ENCODE measurements at regions not wholly inside any gene's neighbourhood (a gene's known extent, or its start where the extent isn't known, plus 50 kb on each side); places are given as distances from the start of the nearest gene placed in this dataset.

DNA sequence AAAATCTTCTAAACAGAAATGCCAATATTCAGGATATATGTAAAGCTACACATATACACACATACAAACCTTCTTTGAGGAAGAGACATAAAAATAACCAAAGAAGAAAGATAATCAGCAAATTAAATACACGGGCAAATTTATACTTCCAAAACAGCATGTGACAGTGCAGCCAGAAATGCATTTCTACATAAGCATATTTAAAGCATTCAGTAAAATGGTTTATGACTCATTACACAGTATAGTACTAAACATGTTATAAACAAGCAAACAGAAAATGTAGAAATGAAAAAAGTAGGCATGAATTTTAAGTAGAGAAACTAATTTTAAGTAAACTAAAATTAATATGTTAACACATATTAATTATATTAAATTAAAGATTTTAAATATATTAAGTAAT is 1717.2 kb downstream of the OTOL1 start:
- Histone ChIP-seq H3K4me2 (ENCODE audit: insufficient read depth, insufficient read length, low read length) (no peak overlapping the region), H4K91ac (ENCODE audit: insufficient read length, low read depth, low read length) (no peak overlapping the region), H4K8ac (replicated peaks; ENCODE audit: insufficient read length, low read depth, low read length) (no peak overlapping the region), H3K4me1 (ENCODE audit: insufficient read depth, low read length) (no peaks in the 10 kb centered on the region), H4K5ac (ENCODE audit: insufficient read length, low read depth, low read length) (no peak overlapping the region), H3K14ac (ENCODE audit: insufficient read depth, low read length) (no peak overlapping the region), H4K20me1 (ENCODE audit: control insufficient read depth, insufficient read depth, insufficient read length) (no peaks in the 10 kb centered on the region), H3K9ac (ENCODE audit: extremely low read depth, insufficient read length, low read length) (no peak overlapping the region), H3K23me2 (ENCODE audit: insufficient read length, low read depth, low read length, poor library complexity, severe bottlenecking) (no peaks in the 10 kb centered on the region), H3K56ac (ENCODE audit: insufficient read length, low read depth, low read length) (no peak overlapping the region), H3K4ac (ENCODE audit: low read depth, low read length) (no peak overlapping the region), H3T11ph (ENCODE audit: low read length) (no peak overlapping the region), H3K27me3 (ENCODE audit: insufficient read depth, low read length) (no peaks in the 10 kb centered on the region), H3K18ac (ENCODE audit: insufficient read length, low read depth, low read length) (no peak overlapping the region), H3K23ac (ENCODE audit: insufficient read length, low read depth, low read length) (no peak overlapping the region), H2BK120ac (ENCODE audit: low read depth, low read length, poor library complexity, severe bottlenecking) (no peak overlapping the region), H3K27ac (ENCODE audit: insufficient read length, low read depth, low read length) (no peak overlapping the region), H2BK20ac (ENCODE audit: low read depth, low read length, poor library complexity, severe bottlenecking) (no peak overlapping the region), H2BK5ac (ENCODE audit: insufficient read length, low read length) (no peak overlapping the region), H3K9me3 (ENCODE audit: control insufficient read depth, low read depth, low read length) (no peaks in the 10 kb centered on the region), H2BK15ac (ENCODE audit: low read depth, low read length) (no peak overlapping the region), H2AK5ac (ENCODE audit: insufficient read length, low read length) (no peak overlapping the region), H2AFZ (ENCODE audit: low read length) (no peak overlapping the region), H3K79me1 (ENCODE audit: insufficient read depth, low read depth, low read length, poor library complexity, severe bottlenecking) (no peaks in the 10 kb centered on the region), H2BK12ac (ENCODE audit: insufficient read length, low read depth, low read length) (no peak overlapping the region), H3K79me2 (ENCODE audit: insufficient read depth, low read length) (no peaks in the 10 kb centered on the region)
- Mint-ChIP-seq H3K27me3 (ENCODE audit: low read depth) (no peaks in the 10 kb centered on the region), H3K9me3 (peaks cover 0 to 1% of the 10 kb centered on the region in 2 experiments; a peak in 3 of 5 replicates), H3K4me1 (no peaks in the 10 kb centered on the region), H3K36me3 (ENCODE audit: insufficient read depth in 1 of 3, low read depth in 3 of 3) (no peaks in the 10 kb centered on the region; a peak in 1 of 7 replicates), H3K27ac (no peak overlapping the region), H3K4me3 (no peak overlapping the region)
- no CpG with 5 or more reads among the region's 1 CpG for WGBS (ENCODE audit: extremely low coverage, insufficient read length, low lambda C conversion rate)
- no peak for DNase-seq
- TF ChIP-seq, protein P1, sequence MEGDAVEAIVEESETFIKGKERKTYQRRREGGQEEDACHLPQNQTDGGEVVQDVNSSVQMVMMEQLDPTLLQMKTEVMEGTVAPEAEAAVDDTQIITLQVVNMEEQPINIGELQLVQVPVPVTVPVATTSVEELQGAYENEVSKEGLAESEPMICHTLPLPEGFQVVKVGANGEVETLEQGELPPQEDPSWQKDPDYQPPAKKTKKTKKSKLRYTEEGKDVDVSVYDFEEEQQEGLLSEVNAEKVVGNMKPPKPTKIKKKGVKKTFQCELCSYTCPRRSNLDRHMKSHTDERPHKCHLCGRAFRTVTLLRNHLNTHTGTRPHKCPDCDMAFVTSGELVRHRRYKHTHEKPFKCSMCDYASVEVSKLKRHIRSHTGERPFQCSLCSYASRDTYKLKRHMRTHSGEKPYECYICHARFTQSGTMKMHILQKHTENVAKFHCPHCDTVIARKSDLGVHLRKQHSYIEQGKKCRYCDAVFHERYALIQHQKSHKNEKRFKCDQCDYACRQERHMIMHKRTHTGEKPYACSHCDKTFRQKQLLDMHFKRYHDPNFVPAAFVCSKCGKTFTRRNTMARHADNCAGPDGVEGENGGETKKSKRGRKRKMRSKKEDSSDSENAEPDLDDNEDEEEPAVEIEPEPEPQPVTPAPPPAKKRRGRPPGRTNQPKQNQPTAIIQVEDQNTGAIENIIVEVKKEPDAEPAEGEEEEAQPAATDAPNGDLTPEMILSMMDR (conservative IDR thresholded peaks at IDR 0.05) = no peak
